ENCODE measurements at regions not wholly inside any gene's neighbourhood (a gene's known extent, or its start where the extent isn't known, plus 50 kb on each side); places are given as distances from the start of the nearest gene placed in this dataset.

GRCh38 chrX:13123857-13124345 is 79.5 kb upstream of the FAM9C start:
- no peak for DNase-seq
- Histone ChIP-seq H3K4me2 (peak overlapping the region; percentile 47; the same call in 1 of the 2 replicates), H3K9me2 (no peaks in the 10 kb centered on the region), H3K27ac (ENCODE audit: low read depth in 2 of 2, low read length in 1 of 2) (peak overlapping the region; percentile 8 to 79; a peak in 3 of 4 replicates), H3K4me3 (ENCODE audit: low read depth in 2 of 2, low read length in 1 of 2) (no peak overlapping the region), H3K36me3 (replicated peaks in 1 of 2; ENCODE audit: control insufficient read depth in 1 of 2, insufficient read depth in 2 of 2, low read length in 1 of 2) (no peaks in the 10 kb centered on the region), H2AFZ (ENCODE audit: low read depth) (0 out of 2 replicates have a peak overlapping the region, but pooled peaks have one; percentile 12), H3K4me1 (ENCODE audit: control insufficient read depth in 1 of 2, insufficient read depth in 2 of 2, low read depth in 1 of 2, low read length in 1 of 2) (peaks cover 0 to 9% of the 10 kb centered on the region in 2 experiments; a peak in 3 of 4 replicates), H3F3A (replicated peaks; ENCODE audit: insufficient read depth) (peaks cover 24% of the 10 kb centered on the region), H3K9me3 (no peaks in the 10 kb centered on the region), H3K27me3 (ENCODE audit: insufficient read depth) (no peaks in the 10 kb centered on the region), H4K20me1 (ENCODE audit: insufficient read depth) (no peaks in the 10 kb centered on the region), H3K9ac (peak overlapping the region; percentile 28; the same call in 1 of the 2 replicates), H3K79me2 (ENCODE audit: insufficient read depth) (no peaks in the 10 kb centered on the region)
- ChIA-PET POLR2A (no interaction called here), CTCF (no interaction called here)
- TF ChIP-seq CTCF (IDR thresholded peaks at IDR 0.05) (no peak), CHD2 (IDR thresholded peaks at IDR 0.05; ENCODE audit: low read length, partially characterized antibody) (no peak), GATA2 (CRISPR knock-in tag; IDR thresholded peaks at IDR 0.05) (no peak), YY1 (IDR thresholded peaks at IDR 0.05; ENCODE audit: low read depth) (no peak), MEF2A (IDR thresholded peaks at IDR 0.05; ENCODE audit: borderline replicate concordance, low read depth) (no peak), USF1 (IDR thresholded peaks at IDR 0.05; ENCODE audit: borderline replicate concordance, low read depth) (no peak), RXRA (IDR thresholded peaks at IDR 0.05; ENCODE audit: borderline replicate concordance, low read depth) (no peak), FOXM1 (IDR thresholded peaks at IDR 0.05; ENCODE audit: low read depth) (no peak), EP300 (IDR thresholded peaks at IDR 0.05; ENCODE audit: borderline replicate concordance in 1 of 2, low read depth in 1 of 2, low read length in 1 of 2) (0 out of 4 replicates have a peak, but pooled peaks of 1 of the 2 experiments have one; percentile 18), FOXJ3 (CRISPR knock-in tag; IDR thresholded peaks at IDR 0.05) (no peak), NFIC (IDR thresholded peaks at IDR 0.05; ENCODE audit: borderline replicate concordance) (peak; percentile 32; the same call in 1 of the 2 replicates), USF2 (IDR thresholded peaks at IDR 0.05; ENCODE audit: borderline replicate concordance, low read depth, low read length) (no peak), JUND (IDR thresholded peaks at IDR 0.05) (0 out of 2 replicates have a peak, but pooled peaks have one; percentile 3)
- WGBS (ENCODE audit: low lambda C conversion rate): 53% methylated on average over 7 of the region's 7 CpGs

GRCh38 chrX:13123247-13123856 is 78.9 kb upstream of the FAM9C start:
- H3K9ac ChIP-seq: peak overlapping the region; percentile 28; the same call in 1 of the 2 replicates
- H3K9me2 ChIP-seq: no peaks in the 10 kb centered on the region
- H3K4me2 ChIP-seq: peak overlapping the region; percentile 47; the same call in 1 of the 2 replicates
- ChIA-PET POLR2A (no interaction called here), CTCF (no interaction called here)
- no peaks in the 10 kb centered on the region for H3K79me2 ChIP-seq (ENCODE audit: insufficient read depth)
- no peaks in the 10 kb centered on the region for H3K36me3 ChIP-seq (replicated peaks in 1 of 2; ENCODE audit: control insufficient read depth in 1 of 2, insufficient read depth in 2 of 2, low read length in 1 of 2)
- no peaks in the 10 kb centered on the region for H3K27me3 ChIP-seq (ENCODE audit: insufficient read depth)
- peaks cover 0 to 9% of the 10 kb centered on the region in 2 experiments; a peak in 3 of 4 replicates for H3K4me1 ChIP-seq (ENCODE audit: control insufficient read depth in 1 of 2, insufficient read depth in 2 of 2, low read depth in 1 of 2, low read length in 1 of 2)
- peaks cover 24% of the 10 kb centered on the region for H3F3A ChIP-seq (replicated peaks; ENCODE audit: insufficient read depth)
- H3K9me3 ChIP-seq: no peaks in the 10 kb centered on the region
- H3K4me3 ChIP-seq (ENCODE audit: low read depth in 2 of 2, low read length in 1 of 2): no peak overlapping the region
- no peak for DNase-seq
- H3K27ac ChIP-seq (ENCODE audit: low read depth in 2 of 2, low read length in 1 of 2): peak overlapping the region; percentile 8 to 79; a peak in 3 of 4 replicates
- no peaks in the 10 kb centered on the region for H4K20me1 ChIP-seq (ENCODE audit: insufficient read depth)
- whole genome bisulfite sequencing (ENCODE audit: low lambda C conversion rate): 61% methylated on average over 5 of the region's 5 CpGs
- peak overlapping the region; percentile 12; the same call in 1 of the 2 replicates for H2AFZ ChIP-seq (ENCODE audit: low read depth)
- no peak for TF ChIP-seq TEAD4 (IDR thresholded peaks at IDR 0.05; ENCODE audit: borderline replicate concordance, insufficient read depth)
- peak; percentile 20; the same call in 1 of the 2 replicates for TF ChIP-seq TCF12 (IDR thresholded peaks at IDR 0.05)
- TF ChIP-seq MEF2A (IDR thresholded peaks at IDR 0.05; ENCODE audit: borderline replicate concordance, low read depth): no peak
- no peak for TF ChIP-seq FOSL2 (IDR thresholded peaks at IDR 0.05; ENCODE audit: borderline replicate concordance, low read depth)
- no peak for TF ChIP-seq JUND (IDR thresholded peaks at IDR 0.05)
- TF ChIP-seq YY1 (IDR thresholded peaks at IDR 0.05; ENCODE audit: low read depth): no peak
- TF ChIP-seq SIN3A (IDR thresholded peaks at IDR 0.05; ENCODE audit: borderline replicate concordance, low read depth, low read length): no peak
